GM23338 (cell line): ENCODE measurements at regions not wholly inside any gene's neighbourhood (a gene's known extent, or its start where the extent isn't known, plus 50 kb on each side); places are given as distances from the start of the nearest gene placed in this dataset.

ENCODE experiments used
- ATAC-seq: fragments of 200-7000 bp; cut with Tn5 transposase; 3 replicates; pipeline ENCODE4 v1.9.1; 2020
- DNase-seq: peaks from one replicate; pipeline ENCODE4 v3.0.0-alpha.2; 2015; ENCODE audit warnings: low spot score
- H2AFZ ChIP-seq: fragments of 200-600 bp; sonication (generic); 2 replicates; pipeline ENCODE4 v1.8.0; 2016; ENCODE audit warnings: antibody characterized with exemption, mild to moderate bottlenecking, moderate library complexity
- H3F3A ChIP-seq: fragments of 200-600 bp; sonication (generic); replicated peaks from 2 replicates; pipeline ENCODE4 v1.8.0; 2017; ENCODE audit warnings: antibody characterized with exemption, mixed run types, low read depth
- H3K27ac ChIP-seq: fragments of 200-600 bp; sonication (generic); 2 replicates; pipeline ENCODE4 v1.6.1; 2016; ENCODE audit warnings: low read depth
- H3K27me3 ChIP-seq: fragments of 200-600 bp; sonication (generic); 2 replicates; pipeline ENCODE4 v1.8.0; 2016; ENCODE audit warnings: mild to moderate bottlenecking, mixed run types, moderate library complexity; ENCODE audit not compliant: insufficient read depth
- H3K36me3 ChIP-seq: fragments of 200-600 bp; sonication (generic); 2 replicates; pipeline ENCODE4 v1.8.0; 2016; ENCODE audit warnings: mild to moderate bottlenecking; ENCODE audit not compliant: insufficient read depth
- H3K4me1 ChIP-seq: fragments of 200-600 bp; sonication (generic); 2 replicates; pipeline ENCODE4 v1.8.0; 2016; ENCODE audit warnings: mild to moderate bottlenecking, moderate library complexity; ENCODE audit not compliant: insufficient read depth
- H3K4me2 ChIP-seq: fragments of 200-600 bp; sonication (generic); 2 replicates; pipeline ENCODE4 v1.7.1; 2017; ENCODE audit warnings: mixed run types
- H3K4me3 ChIP-seq: fragments of 200-600 bp; sonication (generic); 2 replicates; pipeline ENCODE4 v1.6.1; 2016; ENCODE audit warnings: mixed run types
- H3K79me2 ChIP-seq: fragments of 200-600 bp; sonication (generic); replicated peaks from 2 replicates; pipeline ENCODE4 v1.8.0; 2017; ENCODE audit warnings: mild to moderate bottlenecking; ENCODE audit not compliant: insufficient read depth
- H3K9me2 ChIP-seq: fragments of 200-600 bp; sonication (generic); 2 replicates; pipeline ENCODE4 v1.8.0; 2017; ENCODE audit not compliant: insufficient read depth
- H4K20me1 ChIP-seq: fragments of 200-600 bp; sonication (generic); replicated peaks from 2 replicates; pipeline ENCODE4 v1.8.0; 2017; ENCODE audit warnings: mild to moderate bottlenecking; ENCODE audit not compliant: insufficient read depth
- H3K27ac Mint-ChIP-seq: 2 replicates; pipeline ENCODE4 v1.8.0; 2020; ENCODE audit warnings: inconsistent platforms, mild to moderate bottlenecking, moderate library complexity, mixed read lengths
- H3K27me3 Mint-ChIP-seq: 3 replicates; pipeline ENCODE4 v1.8.0; 2022; ENCODE audit warnings: low read depth, mild to moderate bottlenecking, moderate library complexity, mixed read lengths, inconsistent platforms; ENCODE audit not compliant: insufficient read depth, poor library complexity
- H3K36me3 Mint-ChIP-seq: 3 replicates; pipeline ENCODE4 v1.8.0; 2021; ENCODE audit warnings: low read depth, mild to moderate bottlenecking, inconsistent platforms, moderate library complexity, mixed read lengths
- H3K4me1 Mint-ChIP-seq: 3 replicates; pipeline ENCODE4 v1.8.0; 2020; ENCODE audit warnings: mild to moderate bottlenecking, inconsistent platforms, mixed read lengths
- H3K4me3 Mint-ChIP-seq: 3 replicates; pipeline ENCODE4 v1.8.0; 2021; ENCODE audit warnings: moderate library complexity, mild to moderate bottlenecking, inconsistent platforms, mixed read lengths
- H3K9me3 Mint-ChIP-seq: 3 replicates; pipeline ENCODE4 v1.8.0; 2020; ENCODE audit warnings: moderate library complexity, mild to moderate bottlenecking, inconsistent platforms, mixed read lengths
- CREB1 ChIP-seq: fragments of 250-450 bp; sonication (Bioruptor Pico); IDR thresholded peaks from 2 replicates; pipeline ENCODE4 v1.5.0; 2020; ENCODE audit warnings: low read depth, mild to moderate bottlenecking, moderate library complexity
- CTCF ChIP-seq, 2 experiments: fragments of 200-600 bp in 1 of 2; sonication (generic) in 1 of 2; conservative IDR thresholded peaks; 2 replicates each; pipeline versions ENCODE4 v1.5.1 to v1.6.1; 2016 to 2017; ENCODE audit warnings: antibody characterized with exemption in 2 of 2, low read depth in 2 of 2, mild to moderate bottlenecking in 2 of 2, moderate library complexity in 1 of 2
- EZH2 ChIP-seq: fragments of 200-600 bp; sonication (generic); IDR thresholded peaks from one replicate; pipeline ENCODE4 v1.8.0; 2017; ENCODE audit warnings: antibody characterized with exemption, mild to moderate bottlenecking, low read depth; ENCODE audit not compliant: unreplicated experiment
- EZH2phosphoT487 ChIP-seq: fragments of 200-600 bp; sonication (generic); IDR thresholded peaks from one replicate; pipeline ENCODE4 v1.8.1; 2018; ENCODE audit warnings: antibody characterized with exemption; ENCODE audit not compliant: unreplicated experiment
- NANOG ChIP-seq: IDR thresholded peaks from 2 replicates; pipeline ENCODE4 v1.6.1; 2016; ENCODE audit warnings: antibody characterized with exemption, borderline replicate concordance
- ZNF114 ChIP-seq: fragments of 250-450 bp; sonication (Bioruptor Pico); IDR thresholded peaks from 2 replicates; pipeline ENCODE4 v1.5.0; 2020; ENCODE audit warnings: mild to moderate bottlenecking, moderate library complexity
- ZNF331 ChIP-seq: fragments of 250-450 bp; sonication (Bioruptor Pico); IDR thresholded peaks from 2 replicates; pipeline ENCODE4 v1.5.0; 2020; ENCODE audit warnings: low read depth, mild to moderate bottlenecking, moderate library complexity
- ZNF462 ChIP-seq: fragments of 250-450 bp; sonication (Bioruptor Pico); IDR thresholded peaks from 2 replicates; pipeline ENCODE4 v1.5.0; 2020; ENCODE audit warnings: mild to moderate bottlenecking, moderate library complexity
- TF ChIP-seq, protein P1 (sequence below): IDR thresholded peaks from 2 replicates; pipeline ENCODE4 v1.6.1; 2016; ENCODE audit warnings: antibody characterized with exemption

- TF ChIP-seq ZNF462 (CRISPR knock-in tag) (no peak), CTCF (conservative IDR thresholded peaks at IDR 0.05; ENCODE audit: low read depth in 2 of 2) (no peak), NANOG (no peak), CREB1 (CRISPR knock-in tag) (no peak), EZH2 (no peak)
These were observed 587.6 kb downstream of the DSC3 start (continued) for GRCh38 chr18:30454920-30455319.

DNA sequence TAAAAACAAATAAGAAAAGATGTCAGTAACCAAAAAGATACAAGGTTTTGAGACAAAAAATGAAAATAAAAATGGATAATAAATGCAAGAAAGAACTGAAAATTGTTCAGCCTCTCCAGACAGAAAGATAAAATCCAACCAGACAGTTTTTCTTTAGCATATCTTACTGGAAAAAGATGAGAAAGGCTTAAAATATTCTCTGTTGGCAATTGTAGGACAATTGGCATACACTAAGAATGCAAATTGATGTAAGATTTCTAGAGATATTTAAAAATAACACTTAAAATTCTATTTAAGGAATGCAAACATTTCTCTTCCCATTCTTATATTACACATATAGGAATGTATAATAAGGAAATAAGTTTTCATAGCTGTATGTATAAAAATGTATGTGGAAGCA lies 590.6 kb downstream of the DSC3 start:
- no peaks in the 10 kb centered on the region for H3K36me3 Mint-ChIP-seq
- no peak for TF ChIP-seq EZH2
- no peak for TF ChIP-seq ZNF331 (CRISPR knock-in tag)
- TF ChIP-seq CREB1 (CRISPR knock-in tag), result no peak
- TF ChIP-seq, protein P1, sequence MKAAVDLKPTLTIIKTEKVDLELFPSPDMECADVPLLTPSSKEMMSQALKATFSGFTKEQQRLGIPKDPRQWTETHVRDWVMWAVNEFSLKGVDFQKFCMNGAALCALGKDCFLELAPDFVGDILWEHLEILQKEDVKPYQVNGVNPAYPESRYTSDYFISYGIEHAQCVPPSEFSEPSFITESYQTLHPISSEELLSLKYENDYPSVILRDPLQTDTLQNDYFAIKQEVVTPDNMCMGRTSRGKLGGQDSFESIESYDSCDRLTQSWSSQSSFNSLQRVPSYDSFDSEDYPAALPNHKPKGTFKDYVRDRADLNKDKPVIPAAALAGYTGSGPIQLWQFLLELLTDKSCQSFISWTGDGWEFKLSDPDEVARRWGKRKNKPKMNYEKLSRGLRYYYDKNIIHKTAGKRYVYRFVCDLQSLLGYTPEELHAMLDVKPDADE, result no peak
- TF ChIP-seq EZH2phosphoT487, result no peak
- TF ChIP-seq ZNF114 (CRISPR knock-in tag), result no peak
- no peak for TF ChIP-seq NANOG

More for the DNA sequence above, 590.6 kb downstream of the DSC3 start:
- Mint-ChIP-seq H3K4me3 (no peak overlapping the region), H3K4me1 (peaks cover 5% of the 10 kb centered on the region; the same call in 2 of the 3 replicates), H3K27ac (no peak overlapping the region), H3K9me3 (no peaks in the 10 kb centered on the region), H3K27me3 (no peaks in the 10 kb centered on the region)
- no peaks in the 10 kb centered on the region for H3K79me2 ChIP-seq
- H3K4me1 ChIP-seq, result peaks cover 4% of the 10 kb centered on the region; the same call in 1 of the 2 replicates
- no peak overlapping the region for H3K4me3 ChIP-seq
- no peak overlapping the region for H3K4me2 ChIP-seq
- no peaks in the 10 kb centered on the region for H3K9me2 ChIP-seq
- no peaks in the 10 kb centered on the region for H3K36me3 ChIP-seq
- H3K27ac ChIP-seq, result no peak overlapping the region
- no peaks in the 10 kb centered on the region for H4K20me1 ChIP-seq
- ATAC-seq, result no peak
- no peaks in the 10 kb centered on the region for H3F3A ChIP-seq
- H2AFZ ChIP-seq, result no peak overlapping the region
- no peak for DNase-seq
- no peaks in the 10 kb centered on the region for H3K27me3 ChIP-seq
